Glutamatergic neuron (in vitro differentiated cells): ENCODE measurements at regions not wholly inside any gene's neighbourhood (a gene's known extent, or its start where the extent isn't known, plus 50 kb on each side); places are given as distances from the start of the nearest gene placed in this dataset.

ENCODE experiments used
- DNase-seq: peaks from one replicate; pipeline ENCODE4 v3.0.0; 2022
- H3K27ac Mint-ChIP-seq: one replicate; pipeline ENCODE4 v1.8.0; 2020; ENCODE audit warnings: mild to moderate bottlenecking, mixed read lengths, inconsistent platforms; ENCODE audit not compliant: unreplicated experiment
- H3K27me3 Mint-ChIP-seq: one replicate; pipeline ENCODE4 v1.8.0; 2020; ENCODE audit warnings: mild to moderate bottlenecking, moderate library complexity, mixed read lengths, inconsistent platforms; ENCODE audit not compliant: unreplicated experiment
- H3K36me3 Mint-ChIP-seq: one replicate; pipeline ENCODE4 v1.8.0; 2020; ENCODE audit warnings: mild to moderate bottlenecking, mixed read lengths, inconsistent platforms; ENCODE audit not compliant: unreplicated experiment
- H3K4me1 Mint-ChIP-seq: one replicate; pipeline ENCODE4 v1.8.0; 2020; ENCODE audit warnings: mild to moderate bottlenecking, low read depth, mixed read lengths, inconsistent platforms; ENCODE audit not compliant: unreplicated experiment
- H3K4me3 Mint-ChIP-seq: one replicate; pipeline ENCODE4 v1.8.0; 2020; ENCODE audit warnings: mild to moderate bottlenecking, mixed read lengths, inconsistent platforms; ENCODE audit not compliant: unreplicated experiment
- H3K9me3 Mint-ChIP-seq: one replicate; pipeline ENCODE4 v1.8.0; 2020; ENCODE audit warnings: mild to moderate bottlenecking, moderate library complexity, mixed read lengths, inconsistent platforms; ENCODE audit not compliant: unreplicated experiment
- CTCF ChIP-seq: fragments of 200-600 bp; sonication (generic); IDR thresholded peaks from one replicate; pipeline ENCODE4 v1.5.0; 2021; ENCODE audit not compliant: partially characterized antibody, unreplicated experiment

GRCh38 chr2:59888015-59888414, 665.4 kb downstream of the BCL11A start:
- Mint-ChIP-seq H3K4me3 (no peak overlapping the region), H3K9me3 (no peaks in the 10 kb centered on the region), H3K36me3 (no peaks in the 10 kb centered on the region), H3K27ac (no peak overlapping the region), H3K4me1 (no peaks in the 10 kb centered on the region), H3K27me3 (no peaks in the 10 kb centered on the region)
- no peak for DNase-seq
- TF ChIP-seq CTCF = no peak

- TF ChIP-seq CTCF = no peak
- DNase-seq = no peak
- no peak overlapping the region for H3K27ac Mint-ChIP-seq
- H3K27me3 Mint-ChIP-seq = no peaks in the 10 kb centered on the region
- no peaks in the 10 kb centered on the region for H3K9me3 Mint-ChIP-seq
- H3K36me3 Mint-ChIP-seq = no peaks in the 10 kb centered on the region
- no peak overlapping the region for H3K4me3 Mint-ChIP-seq
- H3K4me1 Mint-ChIP-seq = no peaks in the 10 kb centered on the region
Observed at GRCh38 chr2:59887366-59887765, 666.1 kb downstream of the BCL11A start.

- Mint-ChIP-seq H3K9me3 (no peaks in the 10 kb centered on the region), H3K4me1 (no peaks in the 10 kb centered on the region), H3K4me3 (no peak overlapping the region), H3K27ac (no peak overlapping the region), H3K27me3 (no peaks in the 10 kb centered on the region), H3K36me3 (no peaks in the 10 kb centered on the region)
- DNase-seq = no peak
- TF ChIP-seq CTCF = no peak
Observed at GRCh38 chr2:59886759-59887158, 666.7 kb downstream of the BCL11A start.

GRCh38 chr2:59885541-59885940, 667.9 kb downstream of the BCL11A start:
- Mint-ChIP-seq H3K4me3 (no peak overlapping the region), H3K27ac (no peak overlapping the region), H3K27me3 (no peaks in the 10 kb centered on the region), H3K4me1 (no peaks in the 10 kb centered on the region), H3K36me3 (no peaks in the 10 kb centered on the region), H3K9me3 (no peaks in the 10 kb centered on the region)
- no peak for TF ChIP-seq CTCF
- no peak for DNase-seq

- H3K9me3 Mint-ChIP-seq = no peaks in the 10 kb centered on the region
- DNase-seq = no peak
- TF ChIP-seq CTCF = no peak
- peaks cover 4% of the 10 kb centered on the region for H3K4me1 Mint-ChIP-seq
- no peak overlapping the region for H3K27ac Mint-ChIP-seq
- no peaks in the 10 kb centered on the region for H3K36me3 Mint-ChIP-seq
- peaks cover 2% of the 10 kb centered on the region for H3K27me3 Mint-ChIP-seq
- H3K4me3 Mint-ChIP-seq = no peak overlapping the region
Observed at GRCh38 chr2:59884166-59884565, 669.3 kb downstream of the BCL11A start.
